T-cell (primary cell): ENCODE measurements at regions not wholly inside any gene's neighbourhood (a gene's known extent, or its start where the extent isn't known, plus 50 kb on each side); places are given as distances from the start of the nearest gene placed in this dataset.

Experiments used
- ATAC-seq, 4 experiments: fragments of 200-7000 bp in 3 of 4; fragments of 150-1000 bp in 1 of 4; cut with Tn5 transposase; replicated peaks in 1 of 4; 1 replicate in 3 of 4; 2 replicates in 1 of 4; pipeline ENCODE4 v1.10.0; 2021; ENCODE audit warnings: moderate library complexity in 3 of 4, mild to moderate bottlenecking in 2 of 4, moderate number of reproducible peaks in 1 of 4
- CTCF ChIA-PET, 2 donors: fragments of 300-600 bp; sonication (Branson Sonifier 250); formaldehyde crosslinking; loops; one replicate each; lab custom pipeline; 2022; ENCODE audit warnings: antibody characterized with exemption in 2 of 2; lab: Charles Lee
- POLR2A ChIA-PET, 2 donors: fragments of 300-600 bp; sonication (Branson Sonifier 250); formaldehyde crosslinking; loops; one replicate each; lab custom pipeline; 2022; ENCODE audit warnings: antibody characterized with exemption in 2 of 2; lab: Charles Lee
- DNase-seq, 35 experiments: peaks; one replicate each; pipeline versions ENCODE4 v3.0.0 to v3.0.0-alpha.2; 2013 to 2023
- H3K27ac ChIP-seq: one replicate; pipeline ENCODE4 v1.5.1; 2013; ENCODE audit warnings: low read length
- H3K27me3 ChIP-seq, 2 experiments: replicated peaks in 1 of 2; 1 replicate in 1 of 2; 2 replicates in 1 of 2; pipeline versions ENCODE4 v1.6.1 to v1.7.0; 2013; ENCODE audit warnings: low read length in 1 of 2, mixed read lengths in 1 of 2; ENCODE audit not compliant: control insufficient read depth in 2 of 2, insufficient read depth in 2 of 2; ENCODE audit errors: extremely low read depth in 1 of 2
- H3K36me3 ChIP-seq, 2 donors: 1 replicate in 1 of 2; 2 replicates in 1 of 2; pipeline versions ENCODE4 v1.6.1 to v1.7.0; 2013; ENCODE audit warnings: low read length in 1 of 2; ENCODE audit not compliant: control insufficient read depth in 2 of 2, insufficient read depth in 1 of 2; ENCODE audit errors: extremely low read depth in 1 of 2
- H3K4me1 ChIP-seq, 2 experiments: 1 replicate in 1 of 2; 2 replicates in 1 of 2; pipeline versions ENCODE4 v1.6.1 to v1.7.0; 2013; ENCODE audit warnings: low read length in 2 of 2, mixed read lengths in 1 of 2; ENCODE audit not compliant: insufficient read depth in 2 of 2, control insufficient read depth in 1 of 2; ENCODE audit errors: extremely low read depth in 1 of 2
- H3K4me3 ChIP-seq, 2 donors: 1 replicate in 1 of 2; 2 replicates in 1 of 2; pipeline versions ENCODE4 v1.5.1 to v1.7.0; 2013; ENCODE audit warnings: mild to moderate bottlenecking in 2 of 2, low read length in 1 of 2, moderate library complexity in 1 of 2; ENCODE audit not compliant: control insufficient read depth in 1 of 2; ENCODE audit errors: extremely low read depth in 1 of 2
- H3K9me3 ChIP-seq: 2 replicates; pipeline ENCODE4 v1.7.0; 2013
- H3K27ac Mint-ChIP-seq, 2 donors: one replicate each; pipeline ENCODE4 v1.8.0; 2020 to 2021; ENCODE audit warnings: mild to moderate bottlenecking in 2 of 2, mixed read lengths in 2 of 2
- H3K27me3 Mint-ChIP-seq, 2 donors: one replicate each; pipeline ENCODE4 v1.8.0; 2021 to 2022; ENCODE audit warnings: mixed read lengths in 2 of 2
- H3K36me3 Mint-ChIP-seq: one replicate; pipeline ENCODE4 v1.8.0; 2021; ENCODE audit warnings: mixed read lengths
- H3K4me1 Mint-ChIP-seq, 3 donors: one replicate each; pipeline ENCODE4 v1.8.0; 2020 to 2022; ENCODE audit warnings: mixed read lengths in 3 of 3, mild to moderate bottlenecking in 1 of 3
- H3K4me3 Mint-ChIP-seq, 3 donors: one replicate each; pipeline ENCODE4 v1.8.0; 2020 to 2022; ENCODE audit warnings: mild to moderate bottlenecking in 3 of 3, mixed read lengths in 3 of 3, moderate library complexity in 3 of 3
- H3K9me3 Mint-ChIP-seq, 3 donors: one replicate each; pipeline ENCODE4 v1.8.0; 2020 to 2022; ENCODE audit warnings: mixed read lengths in 3 of 3
- WGBS: methylation state at CpG from one replicate; pipeline ENCODE4 v1.1.5; 2013; ENCODE audit warnings: missing lambda C conversion rate; ENCODE audit not compliant: insufficient coverage; 5-methylcytosine and 5-hydroxymethylcytosine counted together

- no peaks in the 10 kb centered on the region for H3K4me1 ChIP-seq
- DNase-seq (no peak), ATAC-seq (no peak)
- no peaks in the 10 kb centered on the region for H3K4me1 Mint-ChIP-seq
- H3K9me3 Mint-ChIP-seq = no peaks in the 10 kb centered on the region
- H3K27ac ChIP-seq = no peak overlapping the region
- no peaks in the 10 kb centered on the region for H3K36me3 Mint-ChIP-seq
- no peak overlapping the region for H3K4me3 Mint-ChIP-seq
- WGBS = 67% methylated on average over 2 of the region's 2 CpGs
- H3K9me3 ChIP-seq = no peaks in the 10 kb centered on the region
- ChIA-PET POLR2A (no interaction called here), CTCF (no interaction called here)
- no peaks in the 10 kb centered on the region for H3K36me3 ChIP-seq
- no peak overlapping the region for H3K4me3 ChIP-seq
- H3K27me3 Mint-ChIP-seq = peaks cover 28 to 30% of the 10 kb centered on the region in 2 donors
- no peak overlapping the region for H3K27ac Mint-ChIP-seq
- peaks cover under 1 to 23% of the 10 kb centered on the region in 2 experiments for H3K27me3 ChIP-seq
Observed at GRCh38 chr16:50856991-50857390, 115.1 kb downstream of the CYLD start.

- H3K4me3 Mint-ChIP-seq = no peak overlapping the region
- H3K36me3 Mint-ChIP-seq = no peaks in the 10 kb centered on the region
- DNase-seq (no peak), ATAC-seq (no peak)
- no peak overlapping the region for H3K27ac Mint-ChIP-seq
- ChIA-PET CTCF (no interaction called here), POLR2A (no interaction called here)
- WGBS = no CpG with 5 or more reads among the region's 1 CpG
- no peaks in the 10 kb centered on the region for H3K9me3 Mint-ChIP-seq
- H3K27ac ChIP-seq = no peak overlapping the region
- H3K4me3 ChIP-seq = no peak overlapping the region
- H3K27me3 ChIP-seq = peaks cover 5 to 18% of the 10 kb centered on the region in 2 experiments
- no peaks in the 10 kb centered on the region for H3K4me1 ChIP-seq
- peaks cover 31 to 46% of the 10 kb centered on the region in 2 donors for H3K27me3 Mint-ChIP-seq
- no peaks in the 10 kb centered on the region for H3K36me3 ChIP-seq
- no peaks in the 10 kb centered on the region for H3K4me1 Mint-ChIP-seq
- no peaks in the 10 kb centered on the region for H3K9me3 ChIP-seq
Observed at GRCh38 chr16:50853329-50853728, 111.4 kb downstream of the CYLD start.
